HEK293 (cell line): ENCODE measurements at regions not wholly inside any gene's neighbourhood (a gene's known extent, or its start where the extent isn't known, plus 50 kb on each side); places are given as distances from the start of the nearest gene placed in this dataset.

Experiments
- CTCF ChIA-PET: fragments of 350-600 bp; formaldehyde crosslinking; extraction: SDS; loops from one replicate; lab custom pipeline; 2021; ENCODE audit warnings: antibody characterized with exemption; lab: Yijun Ruan, JAX
- POLR2A ChIA-PET: fragments of 300-600 bp; formaldehyde crosslinking; extraction: SDS; loops from one replicate; lab custom pipeline; 2020; ENCODE audit warnings: antibody characterized with exemption, inconsistent platforms; lab: Yijun Ruan, JAX
- H3K27ac ChIP-seq: fragments of 200-500 bp; sonication (Bioruptor generic); 2 replicates; pipeline ENCODE4 v1.5.1; 2014; ENCODE audit warnings: low read depth, low read length, control low read depth, inconsistent platforms; ENCODE audit errors: extremely low read depth
- H3K36me3 ChIP-seq, 2 experiments: fragments of 200-500 bp in 1 of 2; sonication (Bioruptor generic) in 1 of 2; 1 replicate in 1 of 2; 2 replicates in 1 of 2; pipeline ENCODE4 v1.5.1; 2014 to 2017; ENCODE audit warnings: inconsistent platforms in 2 of 2, low read length in 2 of 2; ENCODE audit not compliant: control insufficient read depth in 2 of 2, insufficient read depth in 1 of 2
- H3K4me1 ChIP-seq: fragments of 200-500 bp; sonication (Bioruptor generic); 2 replicates; pipeline ENCODE4 v1.5.1; 2014; ENCODE audit warnings: mild to moderate bottlenecking, low read length, inconsistent platforms; ENCODE audit not compliant: control insufficient read depth, insufficient read depth
- H3K4me3 ChIP-seq: 2 replicates; pipeline ENCODE4 v1.5.1; 2011; ENCODE audit warnings: low read depth, mild to moderate bottlenecking, control low read depth, low read length, moderate library complexity
- H3K9me3 ChIP-seq: fragments of 200-500 bp; sonication (Bioruptor generic); 2 replicates; pipeline ENCODE4 v1.5.1; 2014; ENCODE audit warnings: low read depth, low read length, inconsistent platforms; ENCODE audit not compliant: control insufficient read depth, insufficient read depth
- HOXC10 ChIP-seq: sonication (generic); formaldehyde crosslinking; IDR thresholded peaks from 2 replicates; pipeline ENCODE4 v1.8.1; 2023; ENCODE audit warnings: mild to moderate bottlenecking, missing genetic modification reagents
- KLF8 ChIP-seq: fragments of 450-650 bp; formaldehyde crosslinking; IDR thresholded peaks from 2 replicates; pipeline ENCODE4 v1.5.1; 2016; ENCODE audit warnings: missing biosample characterization, missing genetic modification characterization
- SCRT2 ChIP-seq: fragments of 450-650 bp; formaldehyde crosslinking; IDR thresholded peaks from 2 replicates; pipeline ENCODE4 v1.5.1; 2016; ENCODE audit warnings: missing biosample characterization, missing genetic modification characterization
- SP7 ChIP-seq: fragments of 450-650 bp; formaldehyde crosslinking; IDR thresholded peaks from 2 replicates; pipeline ENCODE4 v1.5.1; 2016; ENCODE audit warnings: missing biosample characterization, missing genetic modification characterization
- YY2 ChIP-seq: fragments of 450-650 bp; formaldehyde crosslinking; IDR thresholded peaks from 2 replicates; pipeline ENCODE4 v1.5.1; 2016; ENCODE audit warnings: missing biosample characterization, missing genetic modification characterization
- ZBTB1 ChIP-seq: fragments of 450-650 bp; formaldehyde crosslinking; IDR thresholded peaks from 2 replicates; pipeline ENCODE4 v1.5.1; 2016; ENCODE audit warnings: missing biosample characterization, missing genetic modification characterization
- ZFP69B ChIP-seq: fragments of 450-650 bp; formaldehyde crosslinking; IDR thresholded peaks from 2 replicates; pipeline ENCODE4 v1.5.1; 2016; ENCODE audit warnings: missing biosample characterization, missing genetic modification characterization
- ZNF10 ChIP-seq: fragments of 450-650 bp; formaldehyde crosslinking; IDR thresholded peaks from 2 replicates; pipeline ENCODE4 v1.5.1; 2017; ENCODE audit warnings: missing biosample characterization, missing genetic modification characterization
- ZNF133 ChIP-seq: fragments of 450-650 bp; formaldehyde crosslinking; IDR thresholded peaks from 2 replicates; pipeline ENCODE4 v1.5.1; 2016; ENCODE audit warnings: missing biosample characterization, missing genetic modification characterization
- ZNF138 ChIP-seq: fragments of 450-650 bp; formaldehyde crosslinking; IDR thresholded peaks from 2 replicates; pipeline ENCODE4 v1.5.1; 2016; ENCODE audit warnings: missing biosample characterization, missing genetic modification characterization, borderline replicate concordance
- ZNF2 ChIP-seq: fragments of 450-650 bp; formaldehyde crosslinking; IDR thresholded peaks from 2 replicates; pipeline ENCODE4 v1.5.1; 2016; ENCODE audit warnings: missing biosample characterization, missing genetic modification characterization
- ZNF24 ChIP-seq: fragments of 450-650 bp; formaldehyde crosslinking; IDR thresholded peaks from 2 replicates; pipeline ENCODE4 v1.5.1; 2016; ENCODE audit warnings: missing biosample characterization, missing genetic modification characterization
- ZNF366 ChIP-seq: fragments of 450-650 bp; formaldehyde crosslinking; conservative IDR thresholded peaks from 2 replicates; pipeline ENCODE4 v1.5.1; 2016; ENCODE audit warnings: missing biosample characterization, missing genetic modification characterization
- ZNF473 ChIP-seq: fragments of 450-650 bp; formaldehyde crosslinking; IDR thresholded peaks from 2 replicates; pipeline ENCODE4 v1.5.1; 2017; ENCODE audit warnings: missing biosample characterization, missing genetic modification characterization
- ZNF558 ChIP-seq: fragments of 450-650 bp; formaldehyde crosslinking; IDR thresholded peaks from 2 replicates; pipeline ENCODE4 v1.5.1; 2016; ENCODE audit warnings: missing biosample characterization, missing genetic modification characterization
- ZNF561 ChIP-seq: fragments of 450-650 bp; IDR thresholded peaks from 2 replicates; pipeline ENCODE4 v1.5.1; 2018; ENCODE audit warnings: missing biosample characterization, missing genetic modification characterization, borderline replicate concordance
- ZNF600 ChIP-seq: fragments of 450-650 bp; formaldehyde crosslinking; IDR thresholded peaks from 2 replicates; pipeline ENCODE4 v1.5.1; 2016; ENCODE audit warnings: missing biosample characterization, missing genetic modification characterization
- ZNF621 ChIP-seq: fragments of 450-650 bp; formaldehyde crosslinking; IDR thresholded peaks from 2 replicates; pipeline ENCODE4 v1.5.1; 2017; ENCODE audit warnings: missing biosample characterization, missing genetic modification characterization
- ZNF785 ChIP-seq: fragments of 450-650 bp; formaldehyde crosslinking; IDR thresholded peaks from 2 replicates; pipeline ENCODE4 v1.5.1; 2016; ENCODE audit warnings: missing biosample characterization, missing genetic modification characterization
- ZNF791 ChIP-seq: fragments of 450-650 bp; formaldehyde crosslinking; IDR thresholded peaks from 2 replicates; pipeline ENCODE4 v1.5.1; 2016; ENCODE audit warnings: missing biosample characterization, missing genetic modification characterization
- TF ChIP-seq, protein P1 (sequence below): fragments of 450-650 bp; formaldehyde crosslinking; IDR thresholded peaks from 2 replicates; pipeline ENCODE4 v1.5.1; 2017; ENCODE audit warnings: missing biosample characterization, missing genetic modification characterization
- TF ChIP-seq, protein P2 (sequence below): fragments of 450-650 bp; formaldehyde crosslinking; IDR thresholded peaks from 2 replicates; pipeline ENCODE4 v1.5.1; 2016; ENCODE audit warnings: missing biosample characterization, missing genetic modification characterization

- TF ChIP-seq ZNF473 (tag by site-specific recombination) (no peak), ZNF2 (no peak)
Observed at GRCh38 chr5:8686707-8687106, 817.8 kb downstream of the MTRR start (continued).

- ChIA-PET POLR2A (no interaction called here), CTCF (interaction anchor here (1.0 kb wide), 1 partner anchor 15 kb away, joined by 3 read pairs; no protein-coding TSS in a partner anchor)
- no peak for TF ChIP-seq ZNF366
- TF ChIP-seq ZNF791 (tag by site-specific recombination) = no peak
- TF ChIP-seq ZNF600 (tag by site-specific recombination) = no peak
- TF ChIP-seq ZNF558 (tag by site-specific recombination) = no peak
- no peak for TF ChIP-seq ZNF10 (tag by site-specific recombination)
- no peak for TF ChIP-seq ZFP69B
- no peak for TF ChIP-seq ZBTB1 (tag by site-specific recombination)
- no peak for TF ChIP-seq HOXC10
- TF ChIP-seq ZNF138 (tag by site-specific recombination) = no peak
- no peak for TF ChIP-seq SCRT2 (tag by site-specific recombination)
- H3K36me3 ChIP-seq = no peaks in the 10 kb centered on the region
- no peaks in the 10 kb centered on the region for H3K4me1 ChIP-seq
- H3K4me3 ChIP-seq = no peak overlapping the region
- H3K9me3 ChIP-seq = no peaks in the 10 kb centered on the region
- no peak overlapping the region for H3K27ac ChIP-seq
Observed at GRCh38 chr5:8689773-8690172, 820.8 kb downstream of the MTRR start.

DNA sequence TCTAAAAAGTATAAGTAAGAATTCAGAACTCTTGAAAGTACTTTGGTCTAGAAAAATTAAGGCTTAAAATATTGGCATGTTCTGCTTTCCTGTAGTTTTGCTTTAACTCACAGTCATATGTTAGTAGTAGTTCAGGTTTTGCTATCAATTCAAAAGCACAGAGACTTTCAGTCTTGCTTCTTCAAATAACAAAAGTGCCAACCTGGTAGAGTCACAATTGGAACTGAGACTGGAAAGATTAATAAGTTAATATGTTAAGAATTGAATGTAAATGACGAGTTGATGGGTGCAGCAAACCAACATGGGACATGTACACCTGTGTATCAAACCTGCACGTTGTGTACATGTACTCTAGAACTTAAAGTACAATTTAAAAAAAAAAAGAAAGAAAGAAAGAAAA is 822.3 kb downstream of the MTRR start:
- no peaks in the 10 kb centered on the region for H3K36me3 ChIP-seq
- POLR2A ChIA-PET = no interaction called here
- no peak for TF ChIP-seq YY2 (tag by site-specific recombination)
- TF ChIP-seq, protein P1, sequence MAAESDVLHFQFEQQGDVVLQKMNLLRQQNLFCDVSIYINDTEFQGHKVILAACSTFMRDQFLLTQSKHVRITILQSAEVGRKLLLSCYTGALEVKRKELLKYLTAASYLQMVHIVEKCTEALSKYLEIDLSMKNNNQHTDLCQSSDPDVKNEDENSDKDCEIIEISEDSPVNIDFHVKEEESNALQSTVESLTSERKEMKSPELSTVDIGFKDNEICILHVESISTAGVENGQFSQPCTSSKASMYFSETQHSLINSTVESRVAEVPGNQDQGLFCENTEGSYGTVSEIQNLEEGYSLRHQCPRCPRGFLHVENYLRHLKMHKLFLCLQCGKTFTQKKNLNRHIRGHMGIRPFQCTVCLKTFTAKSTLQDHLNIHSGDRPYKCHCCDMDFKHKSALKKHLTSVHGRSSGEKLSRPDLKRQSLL (tag by site-specific recombination) = no peak
- TF ChIP-seq, protein P2, sequence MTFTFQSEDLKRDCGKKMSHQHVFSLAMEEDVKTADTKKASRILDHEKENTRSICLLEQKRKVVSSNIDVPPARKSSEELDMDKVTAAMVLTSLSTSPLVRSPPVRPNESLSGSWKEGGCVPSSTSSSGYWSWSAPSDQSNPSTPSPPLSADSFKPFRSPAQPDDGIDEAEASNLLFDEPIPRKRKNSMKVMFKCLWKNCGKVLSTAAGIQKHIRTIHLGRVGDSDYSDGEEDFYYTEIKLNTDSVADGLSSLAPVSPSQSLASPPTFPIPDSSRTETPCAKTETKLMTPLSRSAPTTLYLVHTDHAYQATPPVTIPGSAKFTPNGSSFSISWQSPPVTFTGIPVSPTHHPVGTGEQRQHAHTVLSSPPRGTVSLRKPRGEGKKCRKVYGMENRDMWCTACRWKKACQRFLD (tag by site-specific recombination) = no peak

DNA sequence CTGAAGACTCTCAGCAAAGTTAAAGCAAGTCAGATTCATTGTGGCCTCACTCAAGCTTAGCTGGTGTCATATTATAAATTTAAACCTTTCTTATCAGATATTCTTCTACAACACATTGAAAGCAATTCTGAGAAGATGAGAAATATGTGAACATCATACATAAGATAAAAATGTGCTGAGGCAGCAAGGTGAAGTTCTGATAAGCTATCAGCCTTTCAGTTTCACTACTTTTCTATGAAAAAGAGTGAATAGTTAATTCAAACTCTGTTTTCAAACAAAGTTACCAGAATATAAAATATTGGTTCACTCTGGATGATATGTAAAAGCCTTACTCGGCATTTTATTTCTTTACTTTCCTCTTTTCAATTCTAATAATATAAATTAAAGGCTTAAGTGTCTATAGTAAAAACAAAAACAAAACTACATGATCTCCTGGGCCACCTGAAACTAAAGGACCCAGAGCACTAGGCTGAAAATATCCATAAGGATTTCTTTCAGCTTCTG is 824.4 kb downstream of the MTRR start:
- H3K4me1 ChIP-seq = no peaks in the 10 kb centered on the region
- H3K9me3 ChIP-seq = no peaks in the 10 kb centered on the region
- TF ChIP-seq ZNF561 (no peak), ZNF785 (tag by site-specific recombination) (no peak), ZNF621 (no peak), ZNF24 (no peak), SP7 (tag by site-specific recombination) (no peak), SCRT2 (tag by site-specific recombination) (no peak), KLF8 (no peak), ZNF133 (tag by site-specific recombination) (no peak)
- CTCF ChIA-PET = interaction anchor here (0.6 kb wide), 1 partner anchor 850 kb away, joined by 3 read pairs; no protein-coding TSS in a partner anchor
- H3K36me3 ChIP-seq = no peaks in the 10 kb centered on the region
- H3K27ac ChIP-seq = no peak overlapping the region
- no peak overlapping the region for H3K4me3 ChIP-seq
- POLR2A ChIA-PET = no interaction called here

More for the DNA sequence above, 822.3 kb downstream of the MTRR start:
- Histone ChIP-seq H3K27ac (no peak overlapping the region), H3K9me3 (no peaks in the 10 kb centered on the region), H3K4me3 (no peak overlapping the region), H3K4me1 (no peaks in the 10 kb centered on the region)
- CTCF ChIA-PET = interaction anchor here (0.7 kb wide), 1 partner anchor 1883 kb away, joined by 4 read pairs; no protein-coding TSS in a partner anchor
